GM12872 (cell line): ENCODE measurements at regions not wholly inside any gene's neighbourhood (a gene's known extent, or its start where the extent isn't known, plus 50 kb on each side); places are given as distances from the start of the nearest gene placed in this dataset.

ENCODE experiments used
- TF ChIP-seq, protein P1 (sequence below): IDR thresholded peaks from 3 replicates; pipeline ENCODE4 v1.5.1; 2011; ENCODE audit warnings: low read depth, mild to moderate bottlenecking, low read length, moderate library complexity; ENCODE audit not compliant: insufficient read depth

DNA sequence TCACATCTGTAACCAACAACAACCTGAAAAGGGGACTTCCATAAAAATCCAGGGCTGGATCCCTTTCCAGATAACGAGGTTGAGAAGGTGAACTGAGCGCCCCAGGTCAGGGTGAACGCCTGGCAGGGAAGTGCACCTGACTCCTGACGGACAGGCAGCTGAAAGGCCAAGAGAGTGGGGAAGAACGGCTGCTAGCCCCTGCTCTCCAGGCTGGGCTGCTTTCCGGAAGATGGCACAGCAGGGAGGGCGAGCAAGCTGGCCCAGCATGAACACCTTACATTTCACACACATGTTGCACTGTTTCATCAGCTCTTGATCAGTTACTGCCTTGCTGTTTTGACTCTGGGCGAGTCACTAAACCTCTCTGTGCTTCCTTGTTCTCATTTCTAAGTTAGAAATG is 127.2 kb upstream of the IQSEC1 start:
- TF ChIP-seq, protein P1, sequence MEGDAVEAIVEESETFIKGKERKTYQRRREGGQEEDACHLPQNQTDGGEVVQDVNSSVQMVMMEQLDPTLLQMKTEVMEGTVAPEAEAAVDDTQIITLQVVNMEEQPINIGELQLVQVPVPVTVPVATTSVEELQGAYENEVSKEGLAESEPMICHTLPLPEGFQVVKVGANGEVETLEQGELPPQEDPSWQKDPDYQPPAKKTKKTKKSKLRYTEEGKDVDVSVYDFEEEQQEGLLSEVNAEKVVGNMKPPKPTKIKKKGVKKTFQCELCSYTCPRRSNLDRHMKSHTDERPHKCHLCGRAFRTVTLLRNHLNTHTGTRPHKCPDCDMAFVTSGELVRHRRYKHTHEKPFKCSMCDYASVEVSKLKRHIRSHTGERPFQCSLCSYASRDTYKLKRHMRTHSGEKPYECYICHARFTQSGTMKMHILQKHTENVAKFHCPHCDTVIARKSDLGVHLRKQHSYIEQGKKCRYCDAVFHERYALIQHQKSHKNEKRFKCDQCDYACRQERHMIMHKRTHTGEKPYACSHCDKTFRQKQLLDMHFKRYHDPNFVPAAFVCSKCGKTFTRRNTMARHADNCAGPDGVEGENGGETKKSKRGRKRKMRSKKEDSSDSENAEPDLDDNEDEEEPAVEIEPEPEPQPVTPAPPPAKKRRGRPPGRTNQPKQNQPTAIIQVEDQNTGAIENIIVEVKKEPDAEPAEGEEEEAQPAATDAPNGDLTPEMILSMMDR: no peak

DNA sequence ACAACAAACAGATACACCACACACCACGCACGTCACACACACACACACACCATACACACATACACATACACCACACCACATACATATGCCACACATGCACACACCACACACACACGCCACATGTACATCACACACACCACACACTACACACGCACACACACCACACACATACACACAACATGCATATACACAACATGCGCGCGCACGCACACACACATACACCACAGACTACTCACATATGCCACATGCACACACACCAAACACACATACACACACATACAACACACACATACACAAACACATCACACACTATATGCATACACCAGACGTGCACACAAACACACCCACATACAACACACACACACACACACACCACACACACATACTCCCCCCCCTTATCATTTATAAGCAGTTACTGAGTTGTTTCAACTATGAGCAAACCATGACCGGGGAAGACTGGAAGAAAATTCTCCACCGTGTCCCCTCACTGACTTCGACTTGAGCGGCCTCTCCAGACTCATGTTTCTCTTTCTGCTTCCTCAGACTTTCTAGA is 126.7 kb upstream of the IQSEC1 start:
- TF ChIP-seq, protein P1: no peak

DNA sequence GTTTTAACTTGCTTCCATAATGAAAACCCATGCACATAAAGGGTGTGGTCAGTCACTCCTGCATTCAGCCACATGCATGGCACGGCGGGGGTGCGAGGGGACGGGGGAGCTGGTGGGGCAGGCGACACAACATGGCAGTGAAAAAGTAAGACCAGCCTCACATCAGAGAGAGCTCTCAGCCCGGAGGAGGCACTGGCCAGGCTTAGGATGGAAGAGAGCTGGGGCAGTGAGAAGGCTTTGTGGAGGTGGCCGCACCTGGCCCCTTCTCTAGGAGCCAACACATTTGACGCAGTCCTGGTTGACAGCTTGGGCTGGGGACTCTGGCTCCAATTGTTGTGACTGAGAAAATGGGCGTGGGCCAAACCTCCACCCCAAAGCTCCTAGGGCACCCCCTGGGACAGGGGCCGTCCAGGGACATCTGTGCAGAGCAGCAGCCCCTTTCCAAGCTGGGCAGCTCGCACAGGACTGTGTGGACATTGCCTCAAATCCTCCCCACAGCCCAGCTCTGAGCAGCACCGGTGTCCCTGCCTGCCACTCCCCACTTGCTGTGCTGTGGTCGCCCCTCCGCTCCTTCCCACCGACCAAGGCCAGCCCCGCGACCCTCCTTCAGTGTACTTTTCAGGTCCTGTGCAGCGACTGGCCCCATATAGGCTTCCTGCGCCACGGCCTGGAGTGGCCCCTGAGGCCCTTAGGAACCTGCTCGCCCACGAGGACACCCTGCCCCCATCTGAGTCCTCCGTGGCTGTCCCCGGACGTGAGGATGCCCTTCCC is 126.0 kb upstream of the IQSEC1 start:
- TF ChIP-seq, protein P1: no peak

- TF ChIP-seq, protein P1: no peak
Observed at GRCh38 chr3:13198264-13198879, 125.1 kb upstream of the IQSEC1 start.

DNA sequence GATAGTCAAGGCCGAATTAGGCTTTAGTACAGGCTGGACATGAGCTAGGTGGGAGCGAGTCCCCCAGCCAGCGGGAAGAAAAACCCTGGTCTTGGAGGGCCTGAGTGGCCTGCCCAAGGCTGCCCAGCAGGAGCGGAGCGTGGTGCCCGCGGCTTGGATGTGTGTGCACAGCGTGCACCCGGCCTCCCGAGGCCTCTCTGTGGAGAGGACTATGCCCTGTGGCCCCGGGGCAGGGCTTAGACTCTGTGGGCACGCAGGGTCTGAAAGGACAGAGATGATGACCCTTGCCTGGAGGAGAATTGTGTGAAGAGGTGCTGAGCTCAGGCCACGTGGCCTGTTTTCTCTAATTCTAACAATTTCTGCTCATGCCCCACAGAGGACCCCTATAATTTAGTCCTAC is 124.6 kb upstream of the IQSEC1 start:
- TF ChIP-seq, protein P1: no peak

DNA sequence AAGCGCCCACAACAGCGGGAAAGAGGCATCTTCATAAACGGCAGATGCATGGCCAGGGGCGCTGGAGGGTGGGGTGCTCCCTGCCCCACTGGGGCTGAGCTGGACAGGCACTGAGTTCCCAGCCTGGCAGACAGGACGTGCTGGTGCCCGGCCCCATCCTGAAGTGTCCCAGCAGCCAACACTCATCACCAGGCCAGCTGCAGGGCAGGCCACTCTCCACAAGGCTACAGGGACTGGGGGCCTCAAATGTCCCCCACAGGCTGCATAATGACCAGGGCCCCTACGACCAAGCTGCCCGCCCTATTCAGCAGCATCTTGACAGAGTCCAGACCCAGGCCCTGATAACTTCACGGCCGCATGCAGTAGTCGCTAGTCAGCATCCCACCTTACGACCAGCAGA is 124.1 kb upstream of the IQSEC1 start:
- TF ChIP-seq, protein P1: no peak

- TF ChIP-seq, protein P1: no peak
Observed at GRCh38 chr3:13195374-13195773, 122.1 kb upstream of the IQSEC1 start.
